ENCODE measurements at regions not wholly inside any gene's neighbourhood (a gene's known extent, or its start where the extent isn't known, plus 50 kb on each side); places are given as distances from the start of the nearest gene placed in this dataset.

DNA sequence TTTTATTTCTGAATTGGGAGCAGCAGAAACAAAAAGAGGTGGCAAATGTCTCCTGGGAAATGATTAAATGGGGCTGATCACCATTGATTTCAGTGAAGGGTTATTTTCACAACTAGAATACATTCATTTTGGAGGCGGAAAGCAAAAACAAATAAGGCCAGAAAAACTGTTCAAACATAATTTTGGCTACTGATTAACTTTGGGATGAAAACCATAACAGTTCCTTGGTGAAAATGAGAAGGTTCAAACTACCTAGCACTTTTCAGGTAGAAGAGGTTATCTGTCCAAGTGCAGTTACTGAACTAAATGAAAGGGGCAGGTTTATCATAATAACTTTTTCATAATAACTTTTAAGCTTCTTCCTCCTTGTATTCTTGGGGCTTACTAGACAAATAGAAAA lies 718.5 kb downstream of the CDH11 start:
- no peak for TF ChIP-seq CTCF (IDR thresholded peaks at IDR 0.05)
- intact Hi-C loops (cut with DNase I): no loop called here

GRCh38 chr16:64398793-64399192 lies 723.1 kb downstream of the CDH11 start:
- no peak for DNase-seq
- H3K27ac ChIP-seq: no peak overlapping the region
- H3K9ac ChIP-seq (ENCODE audit: low read depth in 2 of 2, low read length in 2 of 2): no peak overlapping the region
- no peak overlapping the region for H3K4me3 ChIP-seq
- no peaks in the 10 kb centered on the region for H3K36me3 ChIP-seq
- no peaks in the 10 kb centered on the region for H3K4me1 ChIP-seq
- TF ChIP-seq CTCF (IDR thresholded peaks at IDR 0.05): no peak
- H3K27me3 ChIP-seq: no peaks in the 10 kb centered on the region
- H3K9me3 ChIP-seq: no peaks in the 10 kb centered on the region
- intact Hi-C loops (cut with DNase I): no loop called here

More for the DNA sequence above, 718.5 kb downstream of the CDH11 start:
- Histone ChIP-seq H3K9ac (ENCODE audit: low read depth in 2 of 2, low read length in 2 of 2) (no peak overlapping the region), H3K4me1 (no peaks in the 10 kb centered on the region), H3K36me3 (no peaks in the 10 kb centered on the region), H3K4me3 (no peak overlapping the region), H3K27me3 (no peaks in the 10 kb centered on the region), H3K9me3 (no peaks in the 10 kb centered on the region), H3K27ac (no peak overlapping the region)
- no peak for DNase-seq

DNA sequence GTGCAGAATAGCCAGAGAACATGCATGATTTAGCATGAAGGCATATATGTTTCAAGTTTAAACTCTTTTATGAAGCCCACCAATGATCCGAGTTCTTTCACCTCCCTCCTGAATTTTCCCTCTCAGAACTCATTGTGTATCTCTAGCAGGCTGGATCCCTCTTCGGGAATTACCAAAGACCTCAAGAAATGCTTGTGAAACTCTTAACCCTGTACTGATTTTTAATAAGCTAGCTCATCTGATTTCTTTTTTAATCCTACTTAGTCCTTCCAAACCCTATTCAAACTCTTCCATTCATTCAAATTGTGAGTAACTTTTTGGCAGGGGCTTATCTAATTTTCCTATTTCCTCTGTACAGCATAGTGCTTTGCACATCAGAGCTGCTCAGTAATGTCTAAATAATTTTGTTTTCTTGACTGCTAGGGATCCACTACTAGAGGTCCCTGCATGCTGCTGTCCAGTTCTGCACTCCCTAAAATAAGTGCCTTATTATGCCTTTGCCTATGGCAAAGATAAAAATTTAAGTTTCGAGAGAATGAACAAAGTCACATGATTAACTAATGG lies 723.8 kb downstream of the CDH11 start:
- H3K27ac ChIP-seq: no peak overlapping the region
- H3K9ac ChIP-seq (ENCODE audit: low read depth in 2 of 2, low read length in 2 of 2): no peak overlapping the region
- DNase-seq: no peak
- no peaks in the 10 kb centered on the region for H3K9me3 ChIP-seq
- no peaks in the 10 kb centered on the region for H3K36me3 ChIP-seq
- H3K4me3 ChIP-seq: no peak overlapping the region
- intact Hi-C loops (cut with DNase I): no loop called here
- no peaks in the 10 kb centered on the region for H3K27me3 ChIP-seq
- H3K4me1 ChIP-seq: no peaks in the 10 kb centered on the region
- no peak for TF ChIP-seq CTCF (IDR thresholded peaks at IDR 0.05)

DNA sequence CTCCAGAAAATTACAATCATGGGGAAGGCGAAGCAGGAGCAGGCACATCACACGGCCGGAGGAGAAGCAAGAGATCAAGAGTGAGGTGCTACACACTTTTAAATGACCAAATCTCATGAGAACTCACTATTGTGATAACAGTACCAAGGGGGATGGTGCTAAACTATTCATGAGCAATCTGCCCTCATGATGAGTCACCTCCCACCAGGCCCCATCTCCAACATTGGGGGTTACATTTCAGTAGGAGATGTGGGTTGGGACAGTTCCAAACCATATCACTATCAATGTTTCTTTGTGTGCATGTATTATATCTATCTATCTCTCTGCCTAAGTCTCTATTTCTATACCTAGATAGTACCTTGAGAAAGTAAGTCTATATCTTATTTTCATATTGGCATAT lies 724.8 kb downstream of the CDH11 start:
- Histone ChIP-seq H3K9me3 (no peaks in the 10 kb centered on the region), H3K4me3 (no peak overlapping the region), H3K36me3 (no peaks in the 10 kb centered on the region), H3K9ac (ENCODE audit: low read depth in 2 of 2, low read length in 2 of 2) (no peak overlapping the region), H3K27me3 (no peaks in the 10 kb centered on the region), H3K4me1 (no peaks in the 10 kb centered on the region), H3K27ac (no peak overlapping the region)
- TF ChIP-seq CTCF (IDR thresholded peaks at IDR 0.05): no peak
- intact Hi-C loops (cut with DNase I): no loop called here
- DNase-seq: no peak

DNA sequence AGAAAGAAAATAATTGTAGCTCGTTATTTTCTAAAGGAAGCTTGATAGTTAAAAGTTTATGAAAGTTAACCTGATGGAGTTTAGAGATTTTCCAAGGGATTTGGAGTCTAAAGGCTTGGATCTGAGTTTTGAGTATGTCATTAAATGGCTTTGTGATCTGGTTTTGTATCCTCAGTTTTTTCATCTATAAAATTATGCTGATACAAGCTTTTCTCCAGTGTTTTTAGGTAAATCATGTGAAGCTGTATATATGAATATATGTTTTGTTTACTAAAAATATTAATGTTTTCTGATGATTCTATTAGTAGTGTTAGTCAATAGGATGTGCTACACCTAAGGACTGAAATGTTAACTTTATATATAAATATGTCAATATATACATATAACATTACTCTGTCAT lies 727.8 kb downstream of the CDH11 start:
- Histone ChIP-seq H3K27me3 (no peaks in the 10 kb centered on the region), H3K36me3 (no peaks in the 10 kb centered on the region), H3K4me3 (no peak overlapping the region), H3K9ac (ENCODE audit: low read depth in 2 of 2, low read length in 2 of 2) (no peak overlapping the region), H3K9me3 (no peaks in the 10 kb centered on the region), H3K4me1 (no peaks in the 10 kb centered on the region), H3K27ac (no peak overlapping the region)
- no peak for TF ChIP-seq CTCF (IDR thresholded peaks at IDR 0.05)
- no peak for DNase-seq
- intact Hi-C loops (cut with DNase I): no loop called here

Data from colonic mucosa (tissue), 4 donors.